NB4 (cell line): ENCODE measurements at regions not wholly inside any gene's neighbourhood (a gene's known extent, or its start where the extent isn't known, plus 50 kb on each side); places are given as distances from the start of the nearest gene placed in this dataset.

Experiments used
- DNase-seq: peaks from one replicate; pipeline ENCODE4 v3.0.0; 2010; ENCODE audit warnings: low read depth
- H3K4me3 ChIP-seq: one replicate; pipeline ENCODE4 v1.5.1; 2011; ENCODE audit warnings: mild to moderate bottlenecking, low read depth, low read length, moderate library complexity
- MYC ChIP-seq: IDR thresholded peaks from 2 replicates; pipeline ENCODE4 v1.6.1; 2011; ENCODE audit warnings: low read depth, low read length
- POLR2A ChIP-seq: IDR thresholded peaks from 2 replicates; pipeline ENCODE4 v1.6.1; 2011; ENCODE audit warnings: mild to moderate bottlenecking; ENCODE audit not compliant: insufficient read length; ENCODE audit errors: extremely low read depth
- TF ChIP-seq, protein P1 (sequence below): IDR thresholded peaks from 2 replicates; pipeline ENCODE4 v1.6.1; 2011; ENCODE audit warnings: low read depth, low read length
- TF ChIP-seq, protein P2 (sequence below): IDR thresholded peaks from one replicate; pipeline ENCODE4 v1.5.1; 2012; ENCODE audit warnings: low read depth, low read length

GRCh38 chr20:11047559-11047958 is 373.8 kb upstream of the JAG1 start:
- DNase-seq, result no peak
- no peak overlapping the region for H3K4me3 ChIP-seq
- TF ChIP-seq MYC (no peak), POLR2A (no peak)
- TF ChIP-seq, protein P1, sequence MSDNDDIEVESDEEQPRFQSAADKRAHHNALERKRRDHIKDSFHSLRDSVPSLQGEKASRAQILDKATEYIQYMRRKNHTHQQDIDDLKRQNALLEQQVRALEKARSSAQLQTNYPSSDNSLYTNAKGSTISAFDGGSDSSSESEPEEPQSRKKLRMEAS, result no peak
- TF ChIP-seq, protein P2, sequence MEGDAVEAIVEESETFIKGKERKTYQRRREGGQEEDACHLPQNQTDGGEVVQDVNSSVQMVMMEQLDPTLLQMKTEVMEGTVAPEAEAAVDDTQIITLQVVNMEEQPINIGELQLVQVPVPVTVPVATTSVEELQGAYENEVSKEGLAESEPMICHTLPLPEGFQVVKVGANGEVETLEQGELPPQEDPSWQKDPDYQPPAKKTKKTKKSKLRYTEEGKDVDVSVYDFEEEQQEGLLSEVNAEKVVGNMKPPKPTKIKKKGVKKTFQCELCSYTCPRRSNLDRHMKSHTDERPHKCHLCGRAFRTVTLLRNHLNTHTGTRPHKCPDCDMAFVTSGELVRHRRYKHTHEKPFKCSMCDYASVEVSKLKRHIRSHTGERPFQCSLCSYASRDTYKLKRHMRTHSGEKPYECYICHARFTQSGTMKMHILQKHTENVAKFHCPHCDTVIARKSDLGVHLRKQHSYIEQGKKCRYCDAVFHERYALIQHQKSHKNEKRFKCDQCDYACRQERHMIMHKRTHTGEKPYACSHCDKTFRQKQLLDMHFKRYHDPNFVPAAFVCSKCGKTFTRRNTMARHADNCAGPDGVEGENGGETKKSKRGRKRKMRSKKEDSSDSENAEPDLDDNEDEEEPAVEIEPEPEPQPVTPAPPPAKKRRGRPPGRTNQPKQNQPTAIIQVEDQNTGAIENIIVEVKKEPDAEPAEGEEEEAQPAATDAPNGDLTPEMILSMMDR, result no peak

- H3K4me3 ChIP-seq, result no peak overlapping the region
- TF ChIP-seq, protein P1, result no peak
- TF ChIP-seq POLR2A (no peak), MYC (no peak)
- TF ChIP-seq, protein P2, result no peak
- no peak for DNase-seq
Observed at GRCh38 chr20:11048739-11049138, 374.9 kb upstream of the JAG1 start.

DNA sequence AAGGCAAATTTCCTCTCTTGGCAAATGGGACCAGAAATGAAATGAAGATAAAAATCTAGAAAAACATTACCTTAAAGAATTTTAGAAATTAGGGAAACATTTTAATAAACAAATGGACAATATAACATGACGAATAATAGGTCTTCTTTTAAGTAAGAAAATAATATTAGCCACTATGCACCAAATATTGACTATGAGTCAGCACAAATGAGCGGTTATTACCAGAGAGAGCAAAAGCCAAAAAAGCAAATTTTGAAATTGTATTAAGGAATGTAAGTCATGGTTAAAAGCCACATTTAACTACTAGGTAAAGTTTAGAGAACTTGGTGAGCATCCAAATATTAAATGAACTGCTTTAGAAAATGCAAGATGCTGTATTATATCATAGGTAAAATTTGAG is 376.6 kb upstream of the JAG1 start:
- TF ChIP-seq POLR2A (no peak), MYC (no peak)
- TF ChIP-seq, protein P1, result no peak
- TF ChIP-seq, protein P2, result no peak
- no peak overlapping the region for H3K4me3 ChIP-seq
- DNase-seq, result no peak

- no peak overlapping the region for H3K4me3 ChIP-seq
- no peak for TF ChIP-seq POLR2A
- no peak for DNase-seq
Observed at GRCh38 chr20:11051136-11051535, 377.3 kb upstream of the JAG1 start.

DNA sequence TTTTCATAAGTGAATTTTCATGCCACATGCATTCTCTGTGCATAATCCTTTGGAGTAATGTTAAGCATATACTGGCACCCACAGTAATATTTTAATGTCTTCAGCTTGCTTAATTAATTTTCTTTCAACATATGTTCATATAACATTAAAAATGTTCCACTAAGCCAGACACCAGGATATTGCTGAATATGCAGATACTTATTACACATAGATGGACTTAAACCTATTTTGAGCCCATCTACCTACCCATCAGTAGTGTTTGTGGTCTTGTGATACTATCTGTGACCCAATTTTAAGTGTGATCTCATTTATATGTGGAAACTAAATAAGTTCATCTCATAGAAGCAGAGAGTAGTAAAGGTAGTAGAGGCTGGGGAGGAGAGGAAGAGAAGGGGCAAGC is 379.5 kb upstream of the JAG1 start:
- DNase-seq, result no peak
- H3K4me3 ChIP-seq, result no peak overlapping the region
- TF ChIP-seq POLR2A (no peak), MYC (no peak)
- TF ChIP-seq, protein P2, result no peak
- TF ChIP-seq, protein P1, result no peak

DNA sequence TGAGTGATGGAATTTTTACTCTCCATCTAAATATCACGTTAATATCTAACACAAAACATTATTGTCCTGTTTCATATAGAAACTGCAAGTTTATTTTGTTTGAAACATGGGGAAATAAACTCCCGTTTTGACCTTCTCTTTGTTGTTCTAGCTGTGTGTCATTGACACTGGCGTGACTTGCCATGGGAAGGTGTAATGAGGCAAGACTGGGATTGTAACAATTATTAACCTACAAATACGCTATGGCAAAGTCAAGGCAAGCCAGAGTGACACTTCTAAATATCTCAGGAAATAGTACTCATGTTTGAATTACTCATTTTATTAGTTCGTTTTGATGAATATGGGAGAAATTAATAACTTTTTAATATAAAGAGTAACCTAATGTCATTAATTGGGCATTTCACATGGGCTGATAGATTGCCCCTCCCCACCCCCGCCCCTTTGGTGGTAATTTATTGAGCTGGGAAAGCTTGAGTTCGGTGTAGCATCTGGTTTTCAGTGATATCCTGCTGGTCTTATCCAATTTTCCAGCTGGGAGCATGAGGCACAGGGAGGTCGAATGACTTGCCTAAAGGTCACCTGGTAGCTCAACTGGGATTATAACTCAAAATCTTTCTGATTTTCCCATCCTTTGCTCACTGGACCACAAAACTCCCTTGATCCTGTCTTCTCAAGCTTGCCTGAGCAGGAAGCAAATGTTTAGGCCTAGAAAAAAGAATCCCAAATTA is 380.6 kb upstream of the JAG1 start:
- TF ChIP-seq MYC (no peak), POLR2A (no peak)
- TF ChIP-seq, protein P2, result no peak
- TF ChIP-seq, protein P1, result no peak
- no peak for DNase-seq
- H3K4me3 ChIP-seq, result no peak overlapping the region
